HAP-1 (cell line): ENCODE measurements at regions not wholly inside any gene's neighbourhood (a gene's known extent, or its start where the extent isn't known, plus 50 kb on each side); places are given as distances from the start of the nearest gene placed in this dataset.

Experiments
- DNase-seq, 2 experiments: peaks; one replicate each; pipeline ENCODE4 v3.0.0-alpha.2; 2016 to 2020; ENCODE audit warnings: low spot score in 2 of 2
- H3K27me3 ChIP-seq: fragments of 250-450 bp; sonication (Bioruptor Pico); 2 replicates; pipeline ENCODE4 v1.5.1; 2020; ENCODE audit warnings: low read depth, mild to moderate bottlenecking, moderate library complexity
- H3K36me3 ChIP-seq: fragments of 250-450 bp; sonication (Bioruptor Pico); replicated peaks from 2 replicates; pipeline ENCODE4 v1.5.1; 2020; ENCODE audit warnings: mild to moderate bottlenecking
- H3K4me1 ChIP-seq: fragments of 250-450 bp; sonication (Bioruptor Pico); 2 replicates; pipeline ENCODE4 v1.5.1; 2020; ENCODE audit warnings: mild to moderate bottlenecking
- H3K4me3 ChIP-seq: fragments of 250-450 bp; sonication (Bioruptor Pico); 2 replicates; pipeline ENCODE4 v1.5.1; 2020; ENCODE audit warnings: mild to moderate bottlenecking, moderate library complexity
- H3K9me3 ChIP-seq: fragments of 250-450 bp; sonication (Bioruptor Pico); 2 replicates; pipeline ENCODE4 v1.5.1; 2020; ENCODE audit warnings: mild to moderate bottlenecking, moderate library complexity
- in situ Hi-C: fragments of 300-500 bp; cut with MboI; formaldehyde crosslinking; loops from 3 replicates; pipeline ENCODE4 v1.14.3; 2020; ENCODE audit warnings: low sequenced_read_pairs, inconsistent platforms, mixed read lengths

GRCh38 chr16:58831386-58831785, 97.3 kb upstream of the GOT2 start:
- H3K27me3 ChIP-seq = peaks cover 3% of the 10 kb centered on the region; the same call in 1 of the 2 replicates
- no peaks in the 10 kb centered on the region for H3K36me3 ChIP-seq
- in situ Hi-C loops = no loop called here
- H3K4me3 ChIP-seq = no peak overlapping the region
- no peaks in the 10 kb centered on the region for H3K9me3 ChIP-seq
- H3K4me1 ChIP-seq = no peaks in the 10 kb centered on the region
- no peak for DNase-seq

GRCh38 chr16:58828901-58829545, 94.9 kb upstream of the GOT2 start:
- no peaks in the 10 kb centered on the region for H3K36me3 ChIP-seq
- in situ Hi-C loops = no loop called here
- H3K9me3 ChIP-seq = no peaks in the 10 kb centered on the region; the same call in 1 of the 2 replicates
- DNase-seq = no peak
- H3K4me3 ChIP-seq = no peak overlapping the region
- peaks cover 3% of the 10 kb centered on the region; the same call in 1 of the 2 replicates for H3K27me3 ChIP-seq
- H3K4me1 ChIP-seq = no peaks in the 10 kb centered on the region

- Histone ChIP-seq H3K9me3 (no peaks in the 10 kb centered on the region; the same call in 1 of the 2 replicates), H3K36me3 (no peaks in the 10 kb centered on the region), H3K4me3 (no peak overlapping the region), H3K27me3 (0 out of 2 replicates have a peak, but pooled peaks cover 3% of the 10 kb centered on the region), H3K4me1 (no peaks in the 10 kb centered on the region)
- in situ Hi-C loops = no loop called here
- DNase-seq = no peak
Measured at GRCh38 chr16:58824201-58824600, 90.1 kb upstream of the GOT2 start.

- DNase-seq = no peak
- in situ Hi-C loops = no loop called here
- no peaks in the 10 kb centered on the region; the same call in 1 of the 2 replicates for H3K9me3 ChIP-seq
- H3K36me3 ChIP-seq = no peaks in the 10 kb centered on the region
- H3K4me1 ChIP-seq = no peaks in the 10 kb centered on the region
- no peaks in the 10 kb centered on the region for H3K27me3 ChIP-seq
- H3K4me3 ChIP-seq = no peak overlapping the region
Measured at GRCh38 chr16:58821886-58822285, 87.8 kb upstream of the GOT2 start.

GRCh38 chr16:58820411-58820810, 86.3 kb upstream of the GOT2 start:
- no peak for DNase-seq
- Histone ChIP-seq H3K9me3 (no peaks in the 10 kb centered on the region; the same call in 1 of the 2 replicates), H3K27me3 (no peaks in the 10 kb centered on the region), H3K36me3 (no peaks in the 10 kb centered on the region), H3K4me1 (no peaks in the 10 kb centered on the region), H3K4me3 (no peak overlapping the region)
- in situ Hi-C loops = no loop called here

GRCh38 chr16:58815181-58815888, 81.2 kb upstream of the GOT2 start:
- no peak for DNase-seq
- Histone ChIP-seq H3K9me3 (no peaks in the 10 kb centered on the region), H3K36me3 (no peaks in the 10 kb centered on the region), H3K27me3 (no peaks in the 10 kb centered on the region), H3K4me3 (no peak overlapping the region), H3K4me1 (no peaks in the 10 kb centered on the region)
- in situ Hi-C loops = no loop called here

- peak; percentile 66 to 69 for DNase-seq
- Histone ChIP-seq H3K27me3 (no peaks in the 10 kb centered on the region), H3K4me1 (no peaks in the 10 kb centered on the region), H3K9me3 (no peaks in the 10 kb centered on the region), H3K4me3 (no peak overlapping the region), H3K36me3 (no peaks in the 10 kb centered on the region)
- in situ Hi-C loops = no loop called here
Measured at GRCh38 chr16:58814348-58814801, 80.3 kb upstream of the GOT2 start.

- in situ Hi-C loops = no loop called here
Measured at GRCh38 chr16:58809213-58809612, 75.1 kb upstream of the GOT2 start.

GRCh38 chr16:58807276-58807675, 73.2 kb upstream of the GOT2 start:
- DNase-seq = no peak
- in situ Hi-C loops = no loop called here

More at GRCh38 chr16:58809213-58809612, 75.1 kb upstream of the GOT2 start:
- no peaks in the 10 kb centered on the region for H3K36me3 ChIP-seq
- 0 out of 2 replicates have a peak, but pooled peaks cover 2% of the 10 kb centered on the region for H3K27me3 ChIP-seq
- DNase-seq = no peak
- H3K4me3 ChIP-seq = no peak overlapping the region
- no peaks in the 10 kb centered on the region for H3K4me1 ChIP-seq
- H3K9me3 ChIP-seq = no peaks in the 10 kb centered on the region

GRCh38 chr16:58801838-58802237, 67.7 kb upstream of the GOT2 start:
- Histone ChIP-seq H3K4me1 (no peaks in the 10 kb centered on the region), H3K27me3 (no peaks in the 10 kb centered on the region), H3K4me3 (no peak overlapping the region), H3K9me3 (peaks cover 3% of the 10 kb centered on the region; the same call in 1 of the 2 replicates), H3K36me3 (no peaks in the 10 kb centered on the region)
- no peak for DNase-seq
- in situ Hi-C loops = no loop called here

More at GRCh38 chr16:58807276-58807675, 73.2 kb upstream of the GOT2 start:
- Histone ChIP-seq H3K36me3 (no peaks in the 10 kb centered on the region), H3K9me3 (peaks cover 3% of the 10 kb centered on the region; the same call in 1 of the 2 replicates), H3K4me1 (no peaks in the 10 kb centered on the region), H3K27me3 (0 out of 2 replicates have a peak, but pooled peaks cover 2% of the 10 kb centered on the region), H3K4me3 (no peak overlapping the region)

GRCh38 chr16:58797137-58797801, 63.2 kb upstream of the GOT2 start:
- H3K4me3 ChIP-seq = no peak overlapping the region
- no peak for DNase-seq
- no peaks in the 10 kb centered on the region for H3K27me3 ChIP-seq
- H3K4me1 ChIP-seq = peaks cover 8% of the 10 kb centered on the region
- in situ Hi-C loops = no loop called here
- no peaks in the 10 kb centered on the region for H3K9me3 ChIP-seq
- no peaks in the 10 kb centered on the region for H3K36me3 ChIP-seq

- in situ Hi-C loops = no loop called here
- Histone ChIP-seq H3K36me3 (no peaks in the 10 kb centered on the region), H3K27me3 (no peaks in the 10 kb centered on the region), H3K4me3 (no peak overlapping the region), H3K9me3 (no peaks in the 10 kb centered on the region), H3K4me1 (peaks cover 18% of the 10 kb centered on the region)
- no peak for DNase-seq
Measured at GRCh38 chr16:58793366-58793765, 59.2 kb upstream of the GOT2 start.

- Histone ChIP-seq H3K4me3 (no peak overlapping the region), H3K36me3 (no peaks in the 10 kb centered on the region), H3K27me3 (no peaks in the 10 kb centered on the region), H3K9me3 (no peaks in the 10 kb centered on the region), H3K4me1 (peaks cover 18% of the 10 kb centered on the region)
- in situ Hi-C loops = no loop called here
- DNase-seq = peak; percentile 26 to 80
Measured at GRCh38 chr16:58792188-58792587, 58.1 kb upstream of the GOT2 start.
